H9 (cell line): ENCODE measurements at regions not wholly inside any gene's neighbourhood (a gene's known extent, or its start where the extent isn't known, plus 50 kb on each side); places are given as distances from the start of the nearest gene placed in this dataset.

Experiments used
- DNase-seq: peaks from one replicate; pipeline ENCODE4 v3.0.0-alpha.2; 2017
- H2AFZ ChIP-seq: one replicate; pipeline ENCODE4 v1.6.1; 2013; ENCODE audit warnings: mild to moderate bottlenecking, low read length, control low read depth, moderate library complexity
- H2AK5ac ChIP-seq: 2 replicates; pipeline ENCODE4 v1.6.1; 2013; ENCODE audit warnings: low read length, control low read depth, mixed read lengths; ENCODE audit not compliant: insufficient read length
- H2BK120ac ChIP-seq: one replicate; pipeline ENCODE4 v1.6.1; 2013; ENCODE audit warnings: low read depth, mild to moderate bottlenecking, low read length, control low read depth, inconsistent platforms; ENCODE audit not compliant: poor library complexity, severe bottlenecking
- H2BK12ac ChIP-seq: 2 replicates; pipeline ENCODE4 v1.6.1; 2013; ENCODE audit warnings: low read length, control low read depth, mixed read lengths, low read depth; ENCODE audit not compliant: insufficient read length
- H2BK15ac ChIP-seq: 2 replicates; pipeline ENCODE4 v1.6.1; 2013; ENCODE audit warnings: low read depth, low read length, control low read depth
- H2BK20ac ChIP-seq: one replicate; pipeline ENCODE4 v1.6.1; 2013; ENCODE audit warnings: low read depth, mild to moderate bottlenecking, low read length, control low read depth, inconsistent platforms; ENCODE audit not compliant: poor library complexity, severe bottlenecking
- H2BK5ac ChIP-seq: 2 replicates; pipeline ENCODE4 v1.6.1; 2013; ENCODE audit warnings: low read length, control low read depth, mixed read lengths; ENCODE audit not compliant: insufficient read length
- H3K14ac ChIP-seq: 2 replicates; pipeline ENCODE4 v1.6.1; 2013; ENCODE audit warnings: low read length, control low read depth; ENCODE audit not compliant: insufficient read depth
- H3K18ac ChIP-seq: 2 replicates; pipeline ENCODE4 v1.6.1; 2013; ENCODE audit warnings: low read depth, mild to moderate bottlenecking, mixed read lengths, low read length, control low read depth; ENCODE audit not compliant: insufficient read length
- H3K23ac ChIP-seq: 2 replicates; pipeline ENCODE4 v1.6.1; 2013; ENCODE audit warnings: low read length, control low read depth, mixed read lengths, low read depth; ENCODE audit not compliant: insufficient read length
- H3K23me2 ChIP-seq: 2 replicates; pipeline ENCODE4 v1.6.1; 2013; ENCODE audit warnings: low read depth, mild to moderate bottlenecking, mixed read lengths, low read length, control low read depth; ENCODE audit not compliant: insufficient read length, poor library complexity, severe bottlenecking
- H3K27ac ChIP-seq: 2 replicates; pipeline ENCODE4 v1.5.1; 2013; ENCODE audit warnings: low read length, control low read depth, mixed read lengths, low read depth; ENCODE audit not compliant: insufficient read length
- H3K27me3 ChIP-seq: 2 replicates; pipeline ENCODE4 v1.6.1; 2013; ENCODE audit warnings: low read length, control low read depth, inconsistent platforms; ENCODE audit not compliant: insufficient read depth
- H3K4ac ChIP-seq: 2 replicates; pipeline ENCODE4 v1.6.1; 2013; ENCODE audit warnings: low read depth, mild to moderate bottlenecking, control low read depth, inconsistent platforms, low read length, moderate library complexity
- H3K4me1 ChIP-seq: 2 replicates; pipeline ENCODE4 v1.6.1; 2013; ENCODE audit warnings: low read length, control low read depth, inconsistent platforms; ENCODE audit not compliant: insufficient read depth
- H3K4me2 ChIP-seq: 2 replicates; pipeline ENCODE4 v1.6.1; 2013; ENCODE audit warnings: low read length, control low read depth, mixed read lengths; ENCODE audit not compliant: insufficient read length, insufficient read depth
- H3K56ac ChIP-seq: 2 replicates; pipeline ENCODE4 v1.6.1; 2013; ENCODE audit warnings: low read depth, mild to moderate bottlenecking, mixed read lengths, low read length, control low read depth; ENCODE audit not compliant: insufficient read length
- H3K79me1 ChIP-seq: 2 replicates; pipeline ENCODE4 v1.6.1; 2013; ENCODE audit warnings: low read depth, mild to moderate bottlenecking, moderate library complexity, low read length, control low read depth, inconsistent platforms; ENCODE audit not compliant: insufficient read depth, poor library complexity, severe bottlenecking
- H3K79me2 ChIP-seq: 2 replicates; pipeline ENCODE4 v1.6.1; 2013; ENCODE audit warnings: low read length, control low read depth, inconsistent platforms; ENCODE audit not compliant: insufficient read depth
- H3K9ac ChIP-seq: 2 replicates; pipeline ENCODE4 v1.6.1; 2013; ENCODE audit warnings: low read length, control low read depth, mixed read lengths; ENCODE audit not compliant: insufficient read length; ENCODE audit errors: extremely low read depth
- H3K9me3 ChIP-seq: one replicate; pipeline ENCODE4 v1.6.1; 2013; ENCODE audit warnings: low read depth, low read length, inconsistent platforms; ENCODE audit not compliant: control insufficient read depth
- H3T11ph ChIP-seq: one replicate; pipeline ENCODE4 v1.6.1; 2013; ENCODE audit warnings: mild to moderate bottlenecking, low read length, control low read depth, inconsistent platforms
- H4K20me1 ChIP-seq: one replicate; pipeline ENCODE4 v1.6.1; 2013; ENCODE audit not compliant: control insufficient read depth, insufficient read length, insufficient read depth
- H4K5ac ChIP-seq: 2 replicates; pipeline ENCODE4 v1.6.1; 2013; ENCODE audit warnings: low read depth, mild to moderate bottlenecking, mixed read lengths, low read length, control low read depth; ENCODE audit not compliant: insufficient read length
- H4K8ac ChIP-seq: replicated peaks from 2 replicates; pipeline ENCODE4 v1.6.1; 2013; ENCODE audit warnings: low read length, control low read depth, mixed read lengths, low read depth; ENCODE audit not compliant: insufficient read length
- H4K91ac ChIP-seq: 2 replicates; pipeline ENCODE4 v1.6.1; 2013; ENCODE audit warnings: low read depth, mild to moderate bottlenecking, moderate library complexity, mixed read lengths, low read length, control low read depth; ENCODE audit not compliant: insufficient read length
- H3K27ac Mint-ChIP-seq, 3 experiments: 2 replicates in 2 of 3; 3 replicates in 1 of 3; pipeline ENCODE4 v1.8.0; 2020 to 2021; ENCODE audit warnings: mixed read lengths in 3 of 3, mild to moderate bottlenecking in 1 of 3, moderate library complexity in 1 of 3
- H3K27me3 Mint-ChIP-seq: 2 replicates; pipeline ENCODE4 v1.8.0; 2021; ENCODE audit warnings: low read depth, mild to moderate bottlenecking, moderate library complexity, mixed read lengths
- H3K36me3 Mint-ChIP-seq, 3 experiments: 2 replicates in 2 of 3; 3 replicates in 1 of 3; pipeline ENCODE4 v1.8.0; 2020 to 2021; ENCODE audit warnings: low read depth in 3 of 3, mixed read lengths in 3 of 3; ENCODE audit not compliant: insufficient read depth in 1 of 3
- H3K4me1 Mint-ChIP-seq, 2 experiments: 2 replicates each; pipeline ENCODE4 v1.8.0; 2020; ENCODE audit warnings: mixed read lengths in 2 of 2
- H3K4me3 Mint-ChIP-seq, 2 experiments: 2 replicates in 1 of 2; 3 replicates in 1 of 2; pipeline ENCODE4 v1.8.0; 2020 to 2021; ENCODE audit warnings: mild to moderate bottlenecking in 2 of 2, mixed read lengths in 2 of 2, moderate library complexity in 1 of 2
- H3K9me3 Mint-ChIP-seq, 2 experiments: 2 replicates in 1 of 2; 3 replicates in 1 of 2; pipeline ENCODE4 v1.8.0; 2020; ENCODE audit warnings: mild to moderate bottlenecking in 2 of 2, mixed read lengths in 2 of 2, moderate library complexity in 1 of 2
- WGBS: extraction: QIAGEN DNeasy Blood & Tissue Kit; methylation state at CpG from one replicate; pipeline ENCODE4 v1.1.7; 2013; ENCODE audit warnings: missing lambda C conversion rate, low lambda C conversion rate, mixed read lengths; ENCODE audit not compliant: insufficient read length; ENCODE audit errors: extremely low coverage; 5-methylcytosine and 5-hydroxymethylcytosine counted together
- TF ChIP-seq, protein P1 (sequence below): fragments of 200-600 bp; sonication (generic); conservative IDR thresholded peaks from 3 replicates; pipeline ENCODE4 v1.8.0; 2021; ENCODE audit warnings: antibody characterized with exemption, mild to moderate bottlenecking

DNA sequence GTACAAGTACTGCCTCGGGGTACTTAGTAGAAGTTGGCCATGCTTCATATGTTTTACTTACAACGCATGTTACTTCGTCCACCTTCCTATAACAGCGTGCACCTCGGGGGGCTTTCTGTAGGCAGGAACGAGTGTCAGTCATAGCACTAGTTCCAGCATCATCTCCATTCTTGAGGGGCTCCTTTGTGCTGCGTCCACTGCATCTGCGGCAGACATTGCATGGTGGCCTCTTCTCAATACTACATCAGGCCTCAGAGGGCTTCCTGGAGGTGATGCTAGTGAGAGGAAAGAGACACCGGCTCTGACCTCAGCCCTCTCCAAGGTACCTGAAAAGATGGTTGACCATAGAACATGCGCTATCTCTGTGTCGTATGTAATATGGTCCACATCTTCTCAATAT lies 121.2 kb upstream of the RTL1 start:
- Histone ChIP-seq H3K27ac (no peak overlapping the region), H3K23ac (no peak overlapping the region), H4K5ac (no peak overlapping the region), H2BK5ac (no peak overlapping the region), H4K20me1 (no peaks in the 10 kb centered on the region), H2BK120ac (no peak overlapping the region), H4K8ac (no peak overlapping the region), H3K79me1 (no peaks in the 10 kb centered on the region), H3K27me3 (no peaks in the 10 kb centered on the region), H3K14ac (no peak overlapping the region), H3T11ph (no peak overlapping the region), H3K56ac (no peak overlapping the region), H3K79me2 (no peaks in the 10 kb centered on the region), H2BK20ac (no peak overlapping the region), H3K4me2 (no peak overlapping the region), H2AK5ac (no peak overlapping the region), H3K4me1 (no peaks in the 10 kb centered on the region), H2BK15ac (no peak overlapping the region), H3K23me2 (no peaks in the 10 kb centered on the region), H2AFZ (no peak overlapping the region), H2BK12ac (no peak overlapping the region), H3K9ac (no peak overlapping the region), H3K18ac (no peak overlapping the region), H3K4ac (no peak overlapping the region), H4K91ac (no peak overlapping the region), H3K9me3 (no peaks in the 10 kb centered on the region)
- no peaks in the 10 kb centered on the region for H3K4me1 Mint-ChIP-seq
- no peak for DNase-seq
- no peak overlapping the region for H3K4me3 Mint-ChIP-seq
- TF ChIP-seq, protein P1, sequence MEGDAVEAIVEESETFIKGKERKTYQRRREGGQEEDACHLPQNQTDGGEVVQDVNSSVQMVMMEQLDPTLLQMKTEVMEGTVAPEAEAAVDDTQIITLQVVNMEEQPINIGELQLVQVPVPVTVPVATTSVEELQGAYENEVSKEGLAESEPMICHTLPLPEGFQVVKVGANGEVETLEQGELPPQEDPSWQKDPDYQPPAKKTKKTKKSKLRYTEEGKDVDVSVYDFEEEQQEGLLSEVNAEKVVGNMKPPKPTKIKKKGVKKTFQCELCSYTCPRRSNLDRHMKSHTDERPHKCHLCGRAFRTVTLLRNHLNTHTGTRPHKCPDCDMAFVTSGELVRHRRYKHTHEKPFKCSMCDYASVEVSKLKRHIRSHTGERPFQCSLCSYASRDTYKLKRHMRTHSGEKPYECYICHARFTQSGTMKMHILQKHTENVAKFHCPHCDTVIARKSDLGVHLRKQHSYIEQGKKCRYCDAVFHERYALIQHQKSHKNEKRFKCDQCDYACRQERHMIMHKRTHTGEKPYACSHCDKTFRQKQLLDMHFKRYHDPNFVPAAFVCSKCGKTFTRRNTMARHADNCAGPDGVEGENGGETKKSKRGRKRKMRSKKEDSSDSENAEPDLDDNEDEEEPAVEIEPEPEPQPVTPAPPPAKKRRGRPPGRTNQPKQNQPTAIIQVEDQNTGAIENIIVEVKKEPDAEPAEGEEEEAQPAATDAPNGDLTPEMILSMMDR = no peak
- peaks cover 25 to 34% of the 10 kb centered on the region in 2 experiments; a peak in 4 of 5 replicates for H3K9me3 Mint-ChIP-seq
- H3K27me3 Mint-ChIP-seq = peaks cover 28% of the 10 kb centered on the region
- H3K27ac Mint-ChIP-seq = no peak overlapping the region
- H3K36me3 Mint-ChIP-seq = peaks cover 7 to 10% (median 7%) of the 10 kb centered on the region in 3 experiments; a peak in 5 of 7 replicates
- no CpG with 5 or more reads among the region's 11 CpGs for WGBS
